Islet of Langerhans (tissue), 1 donor: ENCODE measurements at regions not wholly inside any gene's neighbourhood (a gene's known extent, or its start where the extent isn't known, plus 50 kb on each side); places are given as distances from the start of the nearest gene placed in this dataset.
"Not testable (repeated sequence)": the region's sequence is repeated elsewhere in the genome, so short reads cannot be mapped to it uniquely, and the experiment has no call there.

Experiments
- FAIRE-seq: peaks from one replicate; lab custom pipeline; 2011; peaks lifted over from hg19 to GRCh38; lab: Jason Lieb, UNC

DNA sequence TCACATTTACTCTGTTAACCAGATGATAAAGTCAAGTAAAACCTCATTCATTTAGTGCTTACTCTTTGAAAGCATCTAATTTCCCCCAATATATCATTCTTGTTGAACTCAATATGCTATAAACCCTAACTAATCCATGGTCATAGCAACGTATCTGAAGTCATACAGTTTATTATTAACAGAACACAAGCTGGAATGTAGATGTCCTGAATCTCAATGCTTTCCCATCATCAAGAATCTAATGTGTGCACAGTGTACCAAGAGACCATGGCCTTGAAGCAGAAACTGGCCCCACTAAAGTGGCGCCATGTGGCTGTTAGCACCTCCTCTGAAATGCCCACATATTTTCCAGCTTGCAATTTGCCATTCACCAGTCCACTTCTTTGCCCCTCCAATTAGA lies 245.8 kb downstream of the SOX9 start:
- no peak for FAIRE-seq

DNA sequence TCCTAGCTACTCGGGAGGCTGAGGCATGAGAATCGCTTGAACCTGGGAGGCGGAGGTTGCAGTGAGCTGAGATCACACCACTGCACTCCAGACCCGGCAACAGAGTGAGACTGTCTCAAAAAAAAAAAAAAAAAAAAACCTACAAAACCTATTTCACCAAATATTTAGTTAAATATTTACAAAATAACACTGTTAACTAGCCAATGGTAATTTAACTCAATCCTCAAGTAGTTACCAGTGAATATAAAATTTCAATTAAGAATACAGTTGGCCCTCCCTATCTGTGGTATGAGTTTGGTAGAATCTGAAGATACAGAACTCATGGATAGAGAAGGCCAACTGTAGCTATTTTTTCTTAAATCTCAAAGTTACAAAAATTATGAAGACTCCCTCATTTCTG lies 247.4 kb downstream of the SOX9 start:
- no peak for FAIRE-seq

DNA sequence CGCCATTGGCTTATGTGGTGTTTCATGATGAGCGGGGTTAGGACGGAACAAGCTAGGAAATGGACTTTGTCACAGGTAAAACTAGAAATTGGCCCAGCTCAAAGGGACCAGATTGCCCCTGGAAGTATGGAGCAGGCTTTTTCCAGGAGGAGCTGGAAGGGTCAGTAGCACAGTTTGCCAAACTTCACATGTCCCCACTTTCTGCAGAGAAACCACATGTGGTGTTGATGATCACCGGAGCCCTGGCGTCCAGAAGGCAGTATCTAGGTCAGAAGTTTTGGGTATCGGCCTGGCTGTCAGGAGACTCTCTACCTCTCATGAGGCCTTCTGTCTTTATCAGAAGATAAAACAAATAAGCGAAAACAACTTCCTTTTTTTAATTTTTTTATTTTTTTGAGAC lies 248.5 kb downstream of the SOX9 start:
- FAIRE-seq: no peak

DNA sequence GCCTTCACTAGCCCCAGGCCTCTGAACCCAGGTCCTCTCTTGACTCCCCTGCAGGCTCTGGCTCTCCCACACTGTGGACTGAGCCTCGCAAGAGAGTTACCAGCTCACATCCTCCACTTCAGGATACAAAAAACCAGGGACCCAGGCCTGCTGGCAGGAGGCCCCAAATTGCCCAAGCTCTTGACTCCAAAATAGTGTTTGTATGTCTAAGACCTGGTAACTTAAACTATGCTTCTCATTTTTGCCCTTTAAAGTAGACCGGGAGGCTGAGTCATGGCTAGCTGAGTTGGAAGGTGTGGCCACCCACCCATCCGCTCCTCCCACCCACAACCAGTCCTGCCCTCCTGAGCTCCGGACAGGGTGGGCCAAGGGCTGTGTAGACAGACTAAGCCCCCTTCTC lies 250.0 kb downstream of the SOX9 start:
- FAIRE-seq: no peak

DNA sequence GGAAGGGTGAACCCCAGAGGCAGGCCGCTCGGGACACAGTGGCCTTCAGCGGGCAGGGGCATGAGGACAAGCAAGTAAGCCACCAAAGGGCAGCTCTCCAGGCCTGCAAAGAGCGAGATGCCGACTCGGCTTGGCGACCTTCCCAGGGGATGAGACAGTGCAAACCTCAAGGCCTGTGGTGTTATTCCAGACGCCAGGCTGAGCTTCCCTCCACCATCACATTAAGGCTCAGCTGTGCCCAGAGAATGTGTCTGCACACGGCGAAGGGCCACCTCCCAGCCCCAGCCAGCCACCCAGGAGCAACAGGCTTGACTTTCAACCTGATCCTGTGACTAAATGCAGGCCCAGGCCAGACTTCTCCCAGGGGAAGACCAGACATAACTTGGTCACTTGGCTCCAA lies 251.4 kb downstream of the SOX9 start:
- no peak for FAIRE-seq

DNA sequence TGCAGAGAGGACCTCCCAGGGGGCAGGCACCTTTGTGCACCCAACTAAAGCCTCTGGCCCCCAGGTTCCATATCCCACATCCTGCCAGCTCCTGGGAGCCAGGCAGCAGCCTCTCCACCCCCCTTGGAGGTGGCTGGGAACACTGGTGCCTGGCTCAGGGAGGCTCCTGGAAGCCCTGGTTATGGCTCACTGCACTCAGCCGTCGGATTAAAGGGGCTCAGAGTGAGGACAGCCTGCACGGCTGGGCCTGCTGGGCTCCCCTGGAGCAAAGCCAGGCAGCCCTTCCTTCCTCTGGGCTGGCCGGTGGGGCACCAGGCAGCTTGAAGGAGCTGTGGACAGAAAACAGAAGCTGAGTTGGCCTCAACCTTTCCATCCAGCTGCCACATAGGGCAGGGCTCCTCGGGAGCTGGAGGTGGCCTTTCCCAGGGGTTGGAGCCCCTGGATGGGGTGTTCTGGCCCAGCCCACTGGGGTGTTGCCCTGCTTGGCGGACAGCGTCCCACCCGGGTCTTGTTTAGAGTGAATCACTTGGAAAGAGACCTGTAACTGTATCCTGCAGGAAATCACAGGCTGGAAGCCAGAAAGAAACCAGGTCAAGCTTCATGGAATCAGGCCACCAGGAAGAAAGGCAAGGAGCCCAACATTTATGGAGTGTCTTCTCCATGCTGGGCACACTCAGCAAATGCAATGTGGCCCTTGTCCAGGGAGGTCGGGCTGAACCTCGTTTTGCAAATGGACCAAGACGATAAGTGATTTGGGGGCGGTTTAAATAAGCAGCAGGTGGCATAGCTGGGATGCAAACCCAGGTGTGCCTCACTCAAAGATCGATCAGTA lies 253.3 kb downstream of the SOX9 start:
- FAIRE-seq: no peak

DNA sequence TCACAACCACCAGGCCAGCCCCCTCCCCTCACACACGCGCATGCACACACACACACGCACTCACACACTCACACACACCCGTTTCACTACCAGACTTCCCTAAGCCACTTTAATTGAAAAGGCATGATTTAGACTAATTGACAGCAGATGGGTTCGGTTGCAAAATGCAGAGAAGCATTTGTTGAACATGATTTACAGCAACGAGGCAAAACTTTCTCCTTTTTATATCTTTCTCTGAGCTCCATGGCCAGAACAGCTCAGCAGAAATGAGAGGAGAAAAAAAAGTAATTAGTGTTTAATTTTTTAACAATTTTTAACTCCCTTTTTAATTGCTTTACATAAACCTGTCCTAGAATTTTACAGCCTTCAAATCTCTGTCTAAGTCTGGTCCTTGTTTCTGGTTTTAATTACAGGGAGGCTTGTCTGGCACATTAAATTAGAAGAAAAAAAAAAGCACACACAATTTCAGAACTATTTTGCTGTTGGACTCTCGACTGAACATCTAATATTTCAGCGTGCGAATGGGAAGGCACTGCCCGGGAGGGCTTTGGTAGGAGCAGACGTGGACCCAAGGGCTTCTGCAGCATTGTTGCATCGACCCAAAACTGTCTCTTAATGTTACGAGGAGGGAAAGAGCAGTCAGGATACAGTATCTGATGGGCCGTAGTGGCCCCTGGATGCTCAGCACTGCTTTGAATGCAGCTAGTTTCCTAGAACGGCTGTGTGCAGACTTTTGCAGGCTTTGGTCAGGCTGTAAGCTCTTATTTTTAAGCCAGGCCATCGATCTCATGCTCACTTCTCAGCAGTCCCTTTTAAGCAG lies 255.9 kb downstream of the SOX9 start:
- FAIRE-seq: no peak

DNA sequence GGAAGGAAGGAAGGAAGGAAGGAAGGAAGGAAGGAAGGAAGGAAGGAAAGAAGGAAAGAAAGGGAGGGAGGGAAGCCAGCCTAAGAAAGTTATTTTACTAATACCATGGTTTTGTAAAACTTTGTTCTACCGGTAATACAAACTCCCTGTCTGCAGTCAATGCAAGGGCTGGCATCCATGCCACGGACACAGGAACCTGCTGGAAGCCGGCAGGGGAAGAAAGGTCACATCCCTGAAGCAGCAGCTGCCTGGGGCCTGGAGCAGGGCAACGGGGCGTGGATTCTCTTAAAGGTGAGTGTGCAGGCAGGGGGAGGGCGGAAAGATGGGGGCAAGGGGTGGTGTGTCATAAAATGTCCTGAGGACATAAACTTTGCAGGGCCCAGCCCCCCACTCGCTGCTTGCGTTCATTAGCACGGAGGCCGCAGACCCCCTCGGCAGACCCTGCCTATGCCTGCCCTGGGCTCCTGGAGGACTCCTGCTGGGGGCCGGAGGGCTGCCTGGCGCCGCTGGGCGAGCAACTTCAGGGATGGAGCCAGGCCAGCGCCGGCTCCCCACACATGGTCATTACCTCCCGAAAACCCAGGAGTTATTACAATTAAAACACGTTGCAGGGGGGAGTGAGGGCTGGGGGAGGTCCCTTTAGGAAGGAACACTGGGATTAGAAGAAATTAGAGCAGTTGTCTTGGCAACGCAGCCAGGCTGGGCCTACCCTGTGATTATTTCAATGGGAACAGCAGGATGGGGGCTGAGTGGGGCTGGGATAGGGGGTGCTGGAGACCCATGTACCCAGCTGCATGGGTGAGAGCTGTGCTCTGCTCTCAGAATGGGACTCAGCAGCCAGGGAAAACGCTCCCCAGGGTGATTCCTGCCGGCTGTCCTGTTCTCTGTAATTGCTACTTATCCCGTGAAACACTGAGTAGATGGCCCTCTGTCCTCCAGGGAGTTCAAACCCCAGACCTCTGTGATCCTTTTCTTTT lies 257.9 kb downstream of the SOX9 start:
- no peak for FAIRE-seq

DNA sequence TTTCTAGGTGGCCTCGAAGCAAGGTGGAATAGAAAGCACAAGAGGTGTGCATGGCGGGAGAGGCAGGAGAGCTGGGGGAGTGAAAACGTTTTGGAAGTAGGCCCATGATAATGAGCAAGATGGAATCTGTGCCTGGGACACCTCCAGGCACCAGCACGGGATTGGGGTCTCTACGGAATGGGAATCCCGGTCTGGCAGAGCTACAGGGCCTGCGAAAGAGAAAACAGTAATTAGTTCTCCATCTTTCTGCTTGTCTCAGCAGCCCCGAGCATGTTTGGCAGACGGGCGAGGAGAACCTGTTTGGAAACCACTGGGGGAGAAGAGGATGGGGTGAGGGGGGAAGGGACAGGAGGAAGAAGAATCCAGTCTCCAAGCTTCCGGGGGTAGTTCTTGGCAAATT lies 258.7 kb downstream of the SOX9 start:
- FAIRE-seq: no peak

DNA sequence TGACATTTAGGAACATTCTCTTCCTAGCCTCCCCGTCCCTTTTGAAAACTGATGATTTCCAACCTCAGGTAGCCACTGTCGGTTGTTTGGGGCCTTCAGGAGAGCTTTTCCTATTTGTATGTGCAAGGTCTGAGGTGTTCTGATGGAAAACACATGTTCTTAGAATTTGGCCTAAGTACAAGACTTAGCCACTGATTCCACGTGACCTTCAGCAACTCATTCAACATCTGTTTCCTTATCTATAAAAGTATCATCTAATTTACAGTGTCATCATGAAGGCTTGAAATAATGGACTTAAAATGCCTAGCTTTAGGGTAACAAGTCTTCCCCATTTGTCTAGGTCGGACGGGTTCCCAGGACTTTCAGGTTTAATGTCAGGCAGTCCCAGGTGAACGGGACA lies 259.3 kb downstream of the SOX9 start:
- no peak for FAIRE-seq

DNA sequence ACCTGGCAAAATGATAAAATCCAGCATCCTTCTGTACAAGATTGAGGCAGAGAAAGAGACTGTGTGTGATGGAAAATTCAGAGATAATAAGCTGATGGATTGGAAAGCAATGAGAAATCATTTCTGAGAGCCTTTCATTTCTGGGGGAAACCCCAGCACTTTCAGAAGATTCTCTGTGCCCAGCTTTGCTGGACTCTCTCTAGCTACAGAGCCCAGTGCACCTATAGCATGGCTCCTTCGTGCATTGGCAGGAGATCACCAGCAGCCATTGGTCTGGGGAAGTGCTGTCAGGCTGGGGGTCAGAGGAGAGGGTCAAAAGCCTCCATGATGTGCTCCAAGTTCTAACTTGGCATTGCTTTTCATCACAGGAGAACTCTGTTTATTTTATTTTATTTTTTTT lies 259.9 kb downstream of the SOX9 start:
- no peak for FAIRE-seq

DNA sequence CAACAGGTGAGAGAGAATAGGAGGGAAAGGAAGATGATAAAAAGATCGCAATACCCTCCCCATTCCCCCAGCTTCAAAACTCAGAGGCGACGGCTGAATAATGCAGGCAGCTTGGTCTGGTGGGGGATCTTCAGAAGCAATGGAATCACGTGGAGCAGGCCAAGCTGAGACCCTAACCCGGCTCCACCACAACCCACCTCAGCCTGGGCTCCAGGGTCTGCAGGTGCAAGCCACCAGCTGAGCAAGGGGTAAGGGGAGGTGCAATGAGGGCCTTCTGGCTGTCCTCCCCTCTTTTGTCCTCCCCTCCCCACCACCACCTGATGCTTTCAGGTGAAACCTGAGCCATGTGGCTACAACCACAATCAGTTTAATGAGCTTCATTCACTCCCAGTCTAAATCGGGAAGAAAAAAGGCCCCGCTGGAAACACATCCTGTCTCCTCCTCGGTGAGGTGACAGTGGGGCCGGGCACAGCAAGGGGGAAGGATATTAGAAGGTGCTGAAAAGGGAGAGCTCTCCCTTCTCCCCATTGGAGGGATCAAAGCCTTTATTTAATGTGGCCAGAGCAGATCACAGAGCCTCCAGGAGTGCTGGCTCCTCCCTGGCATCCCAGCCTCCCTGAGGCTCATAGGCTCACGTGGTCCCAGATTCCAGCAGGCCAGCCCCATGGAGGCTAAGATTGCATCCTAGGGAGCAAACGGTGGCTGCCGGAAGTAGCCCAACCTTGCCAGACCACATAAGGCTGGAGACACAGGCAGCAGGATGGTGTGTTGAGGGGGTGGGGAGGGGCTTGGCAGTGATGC lies 261.0 kb downstream of the SOX9 start:
- FAIRE-seq: no peak

DNA sequence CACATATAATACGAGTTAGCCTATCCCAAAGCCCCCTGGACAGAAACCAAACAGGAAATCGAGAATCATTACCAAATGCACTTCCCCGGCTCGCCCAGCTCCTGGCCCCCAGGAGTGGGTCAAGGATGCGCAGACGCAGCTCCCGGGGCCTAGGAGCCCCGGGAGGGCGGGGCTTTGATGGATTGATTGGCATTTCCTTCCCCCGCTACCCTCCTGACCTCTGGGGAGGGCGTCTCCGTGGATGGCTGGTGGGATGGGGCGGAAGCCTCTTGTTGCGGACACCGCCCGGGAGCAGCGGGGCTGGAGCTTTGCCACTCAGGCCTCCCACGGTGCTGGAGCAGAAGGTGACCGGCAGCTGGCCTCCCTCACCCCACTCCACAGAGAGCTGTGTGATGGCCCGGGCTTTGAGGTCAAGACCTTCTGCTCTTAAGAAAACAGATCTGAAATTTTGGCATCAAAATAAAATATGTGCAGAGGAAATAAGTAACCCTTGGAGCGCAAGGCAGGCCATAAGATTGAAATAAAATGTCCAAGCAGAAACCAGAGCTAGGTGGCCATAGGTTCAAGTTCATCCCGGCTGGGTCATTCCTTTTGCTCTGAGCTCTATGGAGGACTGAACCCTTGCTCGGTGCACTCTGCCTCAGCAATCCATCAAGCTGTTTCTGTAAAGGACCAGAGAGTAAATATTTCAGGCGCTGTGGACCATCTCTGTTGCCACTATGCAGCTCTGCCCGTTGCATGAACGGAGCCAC lies 262.3 kb downstream of the SOX9 start:
- no peak for FAIRE-seq

DNA sequence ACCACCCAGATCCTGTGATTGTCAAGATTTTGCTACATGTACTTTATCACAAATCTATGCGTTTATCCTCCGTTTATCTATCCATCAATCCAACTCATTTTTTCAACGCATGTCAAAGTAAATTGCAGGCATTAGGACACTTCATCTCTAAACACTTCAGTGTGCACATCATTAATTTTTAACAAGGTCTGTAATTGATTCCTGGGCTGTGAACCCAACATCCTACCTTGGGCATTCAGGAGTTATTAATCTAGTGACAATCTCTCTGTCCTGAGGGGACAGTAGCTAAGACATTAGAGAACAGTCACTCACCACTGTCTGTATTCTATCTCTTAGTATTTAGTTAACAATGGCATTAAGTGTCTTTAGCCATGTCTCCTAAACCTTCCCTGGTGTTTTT lies 264.7 kb downstream of the SOX9 start:
- no peak for FAIRE-seq

DNA sequence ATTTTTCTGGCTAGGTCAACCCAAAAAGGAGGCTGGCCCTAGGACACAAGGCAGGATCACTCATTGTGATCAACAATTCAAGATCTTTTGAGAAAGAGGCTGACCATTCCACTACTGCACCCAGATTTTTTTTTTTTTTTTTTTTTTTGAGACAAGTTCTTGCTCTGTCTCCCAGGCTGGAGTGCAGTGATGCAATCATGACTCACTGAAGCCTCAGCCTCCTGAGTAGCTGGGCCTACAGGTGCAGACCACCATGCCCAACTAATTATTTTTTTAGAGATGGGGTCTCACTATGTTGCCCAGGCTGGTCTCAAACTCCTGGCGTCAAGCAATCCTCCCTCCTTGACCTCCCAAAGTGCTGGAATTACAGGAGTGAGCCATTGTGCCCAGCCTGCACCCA lies 265.4 kb downstream of the SOX9 start:
- FAIRE-seq: not testable (repeated sequence)

DNA sequence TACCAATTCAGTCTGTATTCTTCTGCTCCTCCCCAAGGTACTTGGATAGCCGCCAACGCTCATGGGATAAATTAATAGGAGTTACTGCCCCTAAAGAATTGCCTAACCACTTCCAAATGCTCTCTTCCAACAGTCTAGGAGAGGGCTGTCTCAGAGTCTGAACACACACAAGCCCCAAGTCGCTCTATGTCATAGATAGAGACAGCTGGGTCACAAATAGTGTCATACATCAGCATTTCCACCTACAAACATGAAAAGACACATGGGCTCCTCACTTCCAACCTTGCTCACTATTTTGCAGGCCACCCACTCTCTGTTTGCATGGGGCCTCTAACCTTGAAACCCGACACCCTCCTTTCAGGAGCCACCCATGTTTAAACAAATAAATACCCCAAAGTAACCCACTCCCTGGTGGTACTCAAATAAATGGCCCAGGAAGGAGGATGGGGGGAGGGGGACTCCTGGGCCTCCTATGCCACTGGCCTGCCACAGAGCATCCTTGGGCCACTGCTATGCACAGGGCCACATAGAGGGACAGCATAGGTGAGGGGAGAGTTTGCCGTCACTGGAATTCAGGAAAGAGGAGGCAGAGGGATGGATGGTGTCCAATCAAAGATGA lies 265.9 kb downstream of the SOX9 start:
- no peak for FAIRE-seq

DNA sequence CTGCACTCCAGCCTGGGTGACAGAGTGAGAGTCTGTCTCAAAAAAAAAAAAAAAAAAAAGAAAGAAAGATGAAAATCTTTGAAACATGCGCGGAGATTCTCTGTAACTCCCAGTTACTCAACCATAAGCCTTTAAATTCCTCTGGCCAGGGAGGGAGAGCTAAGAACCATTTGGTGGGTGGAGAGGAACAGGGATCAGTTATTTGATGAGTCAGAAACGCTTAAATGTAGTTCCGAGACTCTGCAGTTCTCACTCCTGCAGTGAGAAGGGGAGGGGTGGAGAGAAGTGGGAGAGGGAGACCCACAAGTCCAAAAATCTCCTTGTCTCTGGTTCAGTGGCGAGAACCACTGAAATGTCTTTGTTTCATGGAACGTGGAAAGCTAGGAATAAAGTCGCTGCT lies 266.7 kb downstream of the SOX9 start:
- no peak for FAIRE-seq

DNA sequence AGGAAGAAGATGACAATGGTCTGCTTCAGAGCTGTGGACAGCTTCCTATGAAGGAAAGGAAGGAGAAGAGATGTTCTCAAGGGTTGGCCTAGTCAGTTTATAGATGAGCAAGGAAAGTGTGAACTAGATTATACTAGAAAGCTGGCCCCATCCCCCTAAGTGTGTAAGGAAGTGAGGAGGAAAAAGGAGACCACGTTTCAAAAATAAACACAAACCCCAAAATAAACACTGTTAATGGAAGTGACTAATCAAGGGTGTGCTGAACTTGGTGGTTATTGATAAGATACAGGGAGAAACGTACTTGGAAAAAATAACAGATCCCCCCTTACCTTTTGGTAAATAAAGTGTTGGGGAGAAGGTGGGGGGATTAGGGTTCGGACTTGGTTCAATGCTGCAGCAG lies 267.1 kb downstream of the SOX9 start:
- FAIRE-seq: no peak

DNA sequence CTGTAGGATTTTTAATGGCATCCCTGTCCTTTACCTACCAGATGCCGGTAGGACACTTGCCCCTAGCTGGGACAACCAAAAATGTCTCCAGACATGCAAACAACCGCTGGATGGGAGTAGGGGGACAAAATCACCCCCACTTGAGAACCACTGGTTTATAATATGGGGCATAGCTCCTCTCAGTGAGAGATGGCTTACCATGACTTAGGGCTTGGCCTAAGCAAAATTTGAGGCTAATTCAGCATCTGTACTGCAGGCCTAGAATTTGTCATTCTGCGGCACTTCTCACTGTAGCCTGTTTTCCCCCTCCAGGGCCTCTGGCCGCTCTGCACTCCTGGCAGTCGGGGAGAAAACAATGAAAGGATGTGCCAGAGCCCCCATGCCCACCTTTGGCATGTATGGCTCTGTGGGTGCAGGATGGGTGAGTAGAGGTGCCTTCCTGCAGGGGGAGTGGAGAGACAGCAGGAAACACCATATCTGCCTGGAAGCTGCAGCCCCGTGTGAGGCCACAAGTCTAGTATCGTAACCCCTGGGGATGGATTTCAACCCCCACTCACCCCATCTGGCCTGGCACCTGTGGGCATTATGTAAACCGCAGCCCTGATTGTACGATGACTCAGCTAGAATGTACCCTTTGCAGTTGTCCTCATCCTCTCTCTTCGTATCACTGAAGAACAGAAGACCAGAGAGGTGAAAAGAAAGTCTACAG lies 268.1 kb downstream of the SOX9 start:
- no peak for FAIRE-seq
